DOHH2 (cell line): ENCODE measurements at regions not wholly inside any gene's neighbourhood (a gene's known extent, or its start where the extent isn't known, plus 50 kb on each side); places are given as distances from the start of the nearest gene placed in this dataset.

ENCODE experiments used
- H3F3A ChIP-seq: fragments of 200-600 bp; sonication (generic), shearing (Covaris generic); 2 replicates; pipeline ENCODE4 v1.6.0; 2016; ENCODE audit warnings: antibody characterized with exemption, mild to moderate bottlenecking; ENCODE audit not compliant: control insufficient read depth, insufficient read depth
- H3K27ac ChIP-seq: fragments of 200-600 bp; sonication (generic); 2 replicates; pipeline ENCODE4 v1.5.1; 2014; ENCODE audit warnings: low read depth, mild to moderate bottlenecking, low read length, moderate library complexity
- H3K27me3 ChIP-seq: fragments of 200-600 bp; sonication (generic); 2 replicates; pipeline ENCODE4 v1.6.1; 2014; ENCODE audit warnings: mild to moderate bottlenecking, low read length, mixed read lengths; ENCODE audit not compliant: control insufficient read depth
- H3K36me3 ChIP-seq: fragments of 200-600 bp; sonication (generic); 2 replicates; pipeline ENCODE4 v1.6.1; 2014; ENCODE audit warnings: mild to moderate bottlenecking, low read length, moderate library complexity, mixed read lengths; ENCODE audit not compliant: control insufficient read depth
- H3K4me1 ChIP-seq: fragments of 200-600 bp; sonication (generic); 2 replicates; pipeline ENCODE4 v1.6.1; 2014; ENCODE audit warnings: mild to moderate bottlenecking, low read length, mixed read lengths; ENCODE audit not compliant: control insufficient read depth
- H3K4me2 ChIP-seq: fragments of 200-600 bp; sonication (generic); 2 replicates; pipeline ENCODE4 v1.6.0; 2014; ENCODE audit warnings: mild to moderate bottlenecking, low read length, moderate library complexity
- H3K4me3 ChIP-seq: fragments of 200-600 bp; sonication (generic); 2 replicates; pipeline ENCODE4 v1.5.1; 2014; ENCODE audit warnings: mild to moderate bottlenecking, low read length, mixed read lengths
- H3K79me2 ChIP-seq: fragments of 200-600 bp; sonication (generic); 2 replicates; pipeline ENCODE4 v1.6.1; 2014; ENCODE audit warnings: mild to moderate bottlenecking, low read length, mixed read lengths; ENCODE audit not compliant: control insufficient read depth
- H3K9me2 ChIP-seq: fragments of 200-600 bp; sonication (generic); replicated peaks from 2 replicates; pipeline ENCODE4 v1.6.1; 2014; ENCODE audit warnings: mild to moderate bottlenecking, low read length, mixed read lengths; ENCODE audit not compliant: control insufficient read depth
- H3K9me3 ChIP-seq: fragments of 200-600 bp; sonication (generic); 2 replicates; pipeline ENCODE4 v1.6.1; 2014; ENCODE audit warnings: antibody characterized with exemption, low read length, mixed read lengths; ENCODE audit not compliant: control insufficient read depth, insufficient read depth
- H4K20me1 ChIP-seq: fragments of 200-600 bp; sonication (generic); 2 replicates; pipeline ENCODE4 v1.6.0; 2014; ENCODE audit warnings: low read depth, mild to moderate bottlenecking, antibody characterized with exemption, low read length, moderate library complexity; ENCODE audit not compliant: control insufficient read depth, insufficient read depth
- EZH2phosphoT487 ChIP-seq: fragments of 200-600 bp; sonication (generic); IDR thresholded peaks from 2 replicates; pipeline ENCODE4 v1.6.1; 2017; ENCODE audit warnings: borderline replicate concordance, mild to moderate bottlenecking, antibody characterized with exemption, low read length, moderate library complexity, mixed read lengths
- TF ChIP-seq, protein P1 (sequence below): fragments of 200-600 bp; sonication (generic); IDR thresholded peaks from one replicate; pipeline ENCODE4 v1.5.1; 2014; ENCODE audit warnings: antibody characterized with exemption, mild to moderate bottlenecking, low read depth, low read length; ENCODE audit not compliant: poor library complexity, severe bottlenecking

DNA sequence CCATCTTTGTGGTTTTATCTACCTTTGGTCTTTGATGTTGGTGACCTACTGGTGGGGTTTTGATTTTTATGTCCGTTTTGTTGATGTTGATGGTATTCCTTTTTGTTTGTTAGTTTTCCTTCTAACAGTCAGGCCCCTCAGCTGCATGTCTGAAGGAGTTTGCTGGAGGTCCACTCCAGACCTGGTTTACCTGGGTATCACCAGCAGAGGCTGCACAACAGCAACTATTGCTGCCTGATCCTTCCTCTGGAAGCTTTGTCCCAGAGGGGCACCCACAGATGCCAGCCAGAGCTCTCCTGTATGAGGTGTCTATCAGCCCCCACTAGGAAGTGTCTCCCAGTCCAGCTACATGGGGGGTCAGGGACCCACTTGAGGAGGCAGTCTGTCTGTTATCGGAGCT, 199.3 kb upstream of the WDFY3 start:
- Histone ChIP-seq H3K36me3 (no peaks in the 10 kb centered on the region), H3K27me3 (no peaks in the 10 kb centered on the region), H3K9me3 (0 out of 2 replicates have a peak, but pooled peaks cover 3% of the 10 kb centered on the region), H3K4me2 (no peak overlapping the region), H3K9me2 (no peaks in the 10 kb centered on the region), H4K20me1 (no peaks in the 10 kb centered on the region), H3K4me1 (no peaks in the 10 kb centered on the region), H3K4me3 (no peak overlapping the region), H3K79me2 (no peaks in the 10 kb centered on the region), H3F3A (no peaks in the 10 kb centered on the region), H3K27ac (no peak overlapping the region)
- TF ChIP-seq, protein P1, sequence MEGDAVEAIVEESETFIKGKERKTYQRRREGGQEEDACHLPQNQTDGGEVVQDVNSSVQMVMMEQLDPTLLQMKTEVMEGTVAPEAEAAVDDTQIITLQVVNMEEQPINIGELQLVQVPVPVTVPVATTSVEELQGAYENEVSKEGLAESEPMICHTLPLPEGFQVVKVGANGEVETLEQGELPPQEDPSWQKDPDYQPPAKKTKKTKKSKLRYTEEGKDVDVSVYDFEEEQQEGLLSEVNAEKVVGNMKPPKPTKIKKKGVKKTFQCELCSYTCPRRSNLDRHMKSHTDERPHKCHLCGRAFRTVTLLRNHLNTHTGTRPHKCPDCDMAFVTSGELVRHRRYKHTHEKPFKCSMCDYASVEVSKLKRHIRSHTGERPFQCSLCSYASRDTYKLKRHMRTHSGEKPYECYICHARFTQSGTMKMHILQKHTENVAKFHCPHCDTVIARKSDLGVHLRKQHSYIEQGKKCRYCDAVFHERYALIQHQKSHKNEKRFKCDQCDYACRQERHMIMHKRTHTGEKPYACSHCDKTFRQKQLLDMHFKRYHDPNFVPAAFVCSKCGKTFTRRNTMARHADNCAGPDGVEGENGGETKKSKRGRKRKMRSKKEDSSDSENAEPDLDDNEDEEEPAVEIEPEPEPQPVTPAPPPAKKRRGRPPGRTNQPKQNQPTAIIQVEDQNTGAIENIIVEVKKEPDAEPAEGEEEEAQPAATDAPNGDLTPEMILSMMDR, result no peak
- TF ChIP-seq EZH2phosphoT487, result no peak

DNA sequence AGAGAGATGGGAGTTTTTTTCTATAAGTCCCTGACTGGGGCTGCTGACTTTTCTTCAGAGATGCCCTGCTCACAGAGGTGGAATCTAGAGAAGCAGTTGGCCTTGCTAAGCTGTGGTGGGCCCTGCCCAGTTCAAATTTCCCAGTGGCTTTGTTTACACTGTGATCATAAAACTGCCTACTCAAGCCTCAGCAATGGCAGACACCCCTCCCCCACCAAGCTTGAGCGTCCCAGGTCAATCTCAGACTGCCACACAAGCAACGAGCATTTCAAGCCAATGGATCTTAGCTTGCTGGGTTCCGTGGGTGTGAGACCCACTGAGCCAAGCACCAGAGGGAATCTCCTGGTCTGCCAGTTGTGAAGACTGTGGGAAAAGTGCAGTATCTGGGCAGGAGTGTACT, 199.8 kb upstream of the WDFY3 start:
- H3K9me3 ChIP-seq, result 0 out of 2 replicates have a peak, but pooled peaks cover 3% of the 10 kb centered on the region
- TF ChIP-seq EZH2phosphoT487, result no peak
- TF ChIP-seq, protein P1, result no peak

DNA sequence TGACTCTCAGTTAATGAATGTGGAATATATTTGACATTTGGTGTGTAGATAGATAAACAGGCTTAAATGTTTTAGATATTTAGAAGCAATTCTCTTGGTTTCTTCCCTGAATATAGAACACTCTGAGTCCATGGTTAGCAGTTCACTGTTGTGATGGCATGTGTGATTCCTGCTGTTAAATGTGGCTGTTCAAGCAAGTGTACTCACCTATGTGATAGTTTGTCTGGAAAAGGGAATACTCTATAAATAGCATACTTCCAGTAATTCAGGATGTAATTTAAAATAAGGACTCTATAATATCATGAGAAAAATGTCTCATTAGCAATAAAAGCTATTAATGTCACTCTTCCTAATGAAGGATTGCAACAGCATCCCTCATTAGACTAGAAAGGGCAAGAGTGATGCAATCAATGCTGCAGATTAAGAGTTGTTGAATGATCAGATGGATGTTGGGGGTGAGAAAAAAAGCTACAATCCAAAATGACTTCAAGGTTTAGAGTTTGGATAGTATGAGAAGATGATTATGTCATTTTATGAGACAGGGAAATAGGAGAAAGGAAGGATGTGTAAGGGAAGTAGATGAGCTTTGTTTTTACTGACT, 201.8 kb upstream of the WDFY3 start:
- Histone ChIP-seq H3K27ac (no peak overlapping the region), H4K20me1 (no peaks in the 10 kb centered on the region), H3K27me3 (no peaks in the 10 kb centered on the region), H3K9me3 (0 out of 2 replicates have a peak, but pooled peaks cover 3% of the 10 kb centered on the region), H3K36me3 (no peaks in the 10 kb centered on the region), H3K4me2 (no peak overlapping the region), H3K4me1 (no peaks in the 10 kb centered on the region), H3K9me2 (no peaks in the 10 kb centered on the region), H3F3A (no peaks in the 10 kb centered on the region), H3K4me3 (no peak overlapping the region), H3K79me2 (no peaks in the 10 kb centered on the region)
- TF ChIP-seq EZH2phosphoT487, result no peak
- TF ChIP-seq, protein P1, result no peak

More for the DNA sequence above, 199.8 kb upstream of the WDFY3 start:
- Histone ChIP-seq H3K36me3 (no peaks in the 10 kb centered on the region), H3F3A (no peaks in the 10 kb centered on the region), H3K4me1 (no peaks in the 10 kb centered on the region), H3K79me2 (no peaks in the 10 kb centered on the region), H3K9me2 (no peaks in the 10 kb centered on the region), H3K27ac (no peak overlapping the region), H4K20me1 (no peaks in the 10 kb centered on the region), H3K4me2 (no peak overlapping the region), H3K27me3 (no peaks in the 10 kb centered on the region), H3K4me3 (no peak overlapping the region)

DNA sequence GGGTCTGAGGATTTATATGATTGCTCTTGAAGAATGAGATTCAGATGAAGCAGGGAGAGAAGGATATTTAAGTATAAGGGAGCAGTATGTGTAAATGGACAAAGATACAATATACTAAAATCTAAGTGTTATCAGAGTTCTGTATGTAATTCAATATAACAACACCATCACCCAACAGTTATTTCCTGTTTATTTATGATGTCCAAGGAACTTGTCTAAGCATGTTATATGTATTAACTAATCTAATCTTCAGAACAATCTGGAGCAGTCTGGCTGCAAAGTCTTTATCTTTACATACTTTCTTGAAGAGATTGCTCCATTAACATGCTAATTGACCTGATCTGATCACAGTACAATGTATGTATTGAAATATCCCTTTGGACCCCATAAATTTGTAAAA, 203.8 kb upstream of the WDFY3 start:
- TF ChIP-seq, protein P1, result no peak
- Histone ChIP-seq H3K9me3 (0 out of 2 replicates have a peak, but pooled peaks cover 3% of the 10 kb centered on the region), H4K20me1 (no peaks in the 10 kb centered on the region), H3K36me3 (no peaks in the 10 kb centered on the region), H3K79me2 (no peaks in the 10 kb centered on the region), H3K4me2 (no peak overlapping the region), H3K4me1 (no peaks in the 10 kb centered on the region), H3K27ac (no peak overlapping the region), H3K9me2 (no peaks in the 10 kb centered on the region), H3F3A (no peaks in the 10 kb centered on the region), H3K27me3 (no peaks in the 10 kb centered on the region), H3K4me3 (no peak overlapping the region)
